ENCODE measurements at regions not wholly inside any gene's neighbourhood (a gene's known extent, or its start where the extent isn't known, plus 50 kb on each side); places are given as distances from the start of the nearest gene placed in this dataset.

GRCh38 chr18:24995056-24995455 is 356.9 kb downstream of the ZNF521 start:
- TF ChIP-seq GATA3 (IDR thresholded peaks at IDR 0.05; ENCODE audit: low read depth, low read length) (no peak), GATA2 (IDR thresholded peaks at IDR 0.05; ENCODE audit: low read depth, low read length) (no peak)
